ENCODE measurements at regions not wholly inside any gene's neighbourhood (a gene's known extent, or its start where the extent isn't known, plus 50 kb on each side); places are given as distances from the start of the nearest gene placed in this dataset.

DNA sequence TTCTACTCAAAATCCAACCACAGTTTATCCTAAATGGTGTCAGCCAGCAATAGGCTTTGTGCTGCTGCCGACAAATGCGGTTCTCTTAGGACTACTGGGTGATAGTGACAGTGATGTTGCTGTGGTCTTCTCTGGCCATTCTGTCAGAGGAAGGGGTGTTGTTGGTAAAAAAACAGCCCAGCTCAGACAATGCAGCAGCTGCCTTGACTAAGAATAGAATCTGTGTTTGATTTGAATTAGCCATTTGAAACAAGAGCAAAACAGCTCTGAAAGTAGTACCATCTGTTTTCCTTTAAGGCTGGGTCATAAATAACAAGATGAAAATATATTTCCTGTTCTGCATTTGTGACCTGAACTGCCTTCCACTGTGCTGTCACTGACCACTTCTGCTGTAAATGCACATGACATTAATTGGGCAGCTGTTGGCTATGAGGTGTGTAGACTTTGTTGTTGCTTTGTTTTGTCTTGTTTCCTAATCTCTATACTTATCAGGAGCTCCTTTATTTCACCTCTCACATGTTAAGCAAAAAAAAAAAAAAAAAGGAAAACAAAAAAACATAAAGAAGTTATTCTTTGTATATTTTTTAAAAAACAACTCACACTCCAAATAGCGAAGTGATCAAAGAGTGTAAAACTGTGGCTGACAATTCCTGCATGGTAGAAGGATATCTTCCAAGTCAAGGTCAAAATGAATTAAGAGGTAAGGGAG, 497.8 kb upstream of the ARID1B start:
- BruUV-seq (replicated peaks), result no TSS peak
- DNase-seq, result no peak
- no peaks in the 10 kb centered on the region for H3K9me1 ChIP-seq (ENCODE audit: insufficient read depth, low read length)

More for the DNA sequence above, 497.8 kb upstream of the ARID1B start:
- Histone ChIP-seq H4K5ac (ENCODE audit: low read depth, low read length) (no peak overlapping the region), H2AFZ (replicated peaks; ENCODE audit: low read length, poor library complexity) (no peak overlapping the region), H3K14ac (replicated peaks; ENCODE audit: low read depth, low read length) (no peak overlapping the region), H3K9ac (ENCODE audit: low read depth, low read length) (no peak overlapping the region), H2BK120ac (ENCODE audit: low read depth, low read length) (no peak overlapping the region), H3K18ac (ENCODE audit: low read depth, low read length) (no peak overlapping the region), H4K8ac (ENCODE audit: low read depth in 2 of 2, low read length in 2 of 2) (no peak overlapping the region), H4K20me1 (ENCODE audit: insufficient read depth, low read length) (no peaks in the 10 kb centered on the region), H2AK5ac (ENCODE audit: low read depth, low read length) (no peak overlapping the region), H3K9me3 (ENCODE audit: control insufficient read depth, insufficient read depth, low read length) (no peaks in the 10 kb centered on the region; the same call in 1 of the 2 replicates), H2BK15ac (ENCODE audit: low read depth, low read length) (no peak overlapping the region), H3K4ac (ENCODE audit: low read depth, low read length) (no peak overlapping the region), H4K91ac (ENCODE audit: insufficient read depth, low read depth, low read length) (no peak overlapping the region), H2BK20ac (ENCODE audit: low read depth, low read length) (no peak overlapping the region), H3K36me3 (ENCODE audit: control insufficient read depth, insufficient read depth, low read length) (no peaks in the 10 kb centered on the region), H2AK9ac (replicated peaks; ENCODE audit: low read depth, low read length, poor library complexity) (no peak overlapping the region), H3K23ac (ENCODE audit: low read depth, low read length) (no peak overlapping the region), H3K4me1 (ENCODE audit: control insufficient read depth, insufficient read depth, low read length) (no peaks in the 10 kb centered on the region), H3K56ac (ENCODE audit: extremely low read depth, insufficient read depth, low read length) (no peak overlapping the region), H3K27ac (ENCODE audit: insufficient read depth, low read length) (no peak overlapping the region), H3K4me3 (ENCODE audit: insufficient read depth, low read depth, low read length) (no peak overlapping the region), H3K4me2 (ENCODE audit: low read depth, low read length) (no peak overlapping the region), H3K27me3 (ENCODE audit: control insufficient read depth, insufficient read depth, low read length) (no peaks in the 10 kb centered on the region; the same call in 1 of the 2 replicates), H3K79me1 (ENCODE audit: low read depth in 1 of 2, low read length in 2 of 2) (no peaks in the 10 kb centered on the region), H2BK5ac (ENCODE audit: low read depth, low read length, poor library complexity, severe bottlenecking) (no peak overlapping the region)
- ChIA-PET CTCF (no interaction called here), POLR2A (ENCODE audit: unreplicated experiment) (no interaction called here)
- ATAC-seq (ENCODE audit: low read depth), result no peak
- dilution Hi-C loops (cut with HindIII; ENCODE audit: low sequenced_read_pairs, unreplicated experiment), result no loop called here
- WGBS, 2 experiments (ENCODE audit: extremely low coverage in 2 of 2, insufficient read length in 1 of 2), result no CpG with 5 or more reads among the region's 3 CpGs
- intact Hi-C loops (cut with micrococcal nuclease), result no loop called here
- in situ Hi-C loops (cut with MboI; ENCODE audit: low sequenced_read_pairs), result no loop called here
- TF ChIP-seq BHLHE40 (IDR thresholded peaks at IDR 0.05; ENCODE audit: low read depth, low read length) (no peak), MXI1 (IDR thresholded peaks at IDR 0.05; ENCODE audit: borderline replicate concordance, low read depth, low read length) (no peak), POLR2A (IDR thresholded peaks at IDR 0.05; ENCODE audit: low read depth, low read length) (no peak), CEBPB (IDR thresholded peaks at IDR 0.05; ENCODE audit: low read depth, low read length) (no peak), CHD1 (IDR thresholded peaks at IDR 0.05; ENCODE audit: low read depth, low read length) (no peak), FOS (IDR thresholded peaks at IDR 0.05; ENCODE audit: low read depth, low read length) (no peak), RCOR1 (IDR thresholded peaks at IDR 0.05; ENCODE audit: insufficient replicate concordance, low read length) (no peak), MAFK (IDR thresholded peaks at IDR 0.05; ENCODE audit: low read depth, low read length) (no peak), RAD21 (IDR thresholded peaks at IDR 0.05; ENCODE audit: low read length) (no peak), NFE2L2 (IDR thresholded peaks at IDR 0.05; ENCODE audit: low read depth, low read length) (no peak), MAZ (IDR thresholded peaks at IDR 0.05; ENCODE audit: borderline replicate concordance, low read depth, low read length) (no peak), SMC3 (IDR thresholded peaks at IDR 0.05; ENCODE audit: low read depth, low read length) (no peak), RFX5 (IDR thresholded peaks at IDR 0.05; ENCODE audit: low read depth, low read length) (no peak)
- TF ChIP-seq, protein P1, sequence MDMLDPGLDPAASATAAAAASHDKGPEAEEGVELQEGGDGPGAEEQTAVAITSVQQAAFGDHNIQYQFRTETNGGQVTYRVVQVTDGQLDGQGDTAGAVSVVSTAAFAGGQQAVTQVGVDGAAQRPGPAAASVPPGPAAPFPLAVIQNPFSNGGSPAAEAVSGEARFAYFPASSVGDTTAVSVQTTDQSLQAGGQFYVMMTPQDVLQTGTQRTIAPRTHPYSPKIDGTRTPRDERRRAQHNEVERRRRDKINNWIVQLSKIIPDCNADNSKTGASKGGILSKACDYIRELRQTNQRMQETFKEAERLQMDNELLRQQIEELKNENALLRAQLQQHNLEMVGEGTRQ (IDR thresholded peaks at IDR 0.05; ENCODE audit: low read depth, low read length), result no peak
- TF ChIP-seq, protein P2, sequence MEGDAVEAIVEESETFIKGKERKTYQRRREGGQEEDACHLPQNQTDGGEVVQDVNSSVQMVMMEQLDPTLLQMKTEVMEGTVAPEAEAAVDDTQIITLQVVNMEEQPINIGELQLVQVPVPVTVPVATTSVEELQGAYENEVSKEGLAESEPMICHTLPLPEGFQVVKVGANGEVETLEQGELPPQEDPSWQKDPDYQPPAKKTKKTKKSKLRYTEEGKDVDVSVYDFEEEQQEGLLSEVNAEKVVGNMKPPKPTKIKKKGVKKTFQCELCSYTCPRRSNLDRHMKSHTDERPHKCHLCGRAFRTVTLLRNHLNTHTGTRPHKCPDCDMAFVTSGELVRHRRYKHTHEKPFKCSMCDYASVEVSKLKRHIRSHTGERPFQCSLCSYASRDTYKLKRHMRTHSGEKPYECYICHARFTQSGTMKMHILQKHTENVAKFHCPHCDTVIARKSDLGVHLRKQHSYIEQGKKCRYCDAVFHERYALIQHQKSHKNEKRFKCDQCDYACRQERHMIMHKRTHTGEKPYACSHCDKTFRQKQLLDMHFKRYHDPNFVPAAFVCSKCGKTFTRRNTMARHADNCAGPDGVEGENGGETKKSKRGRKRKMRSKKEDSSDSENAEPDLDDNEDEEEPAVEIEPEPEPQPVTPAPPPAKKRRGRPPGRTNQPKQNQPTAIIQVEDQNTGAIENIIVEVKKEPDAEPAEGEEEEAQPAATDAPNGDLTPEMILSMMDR (conservative IDR thresholded peaks at IDR 0.05; ENCODE audit: low read depth, low read length), result no peak
- TF ChIP-seq, protein P3, sequence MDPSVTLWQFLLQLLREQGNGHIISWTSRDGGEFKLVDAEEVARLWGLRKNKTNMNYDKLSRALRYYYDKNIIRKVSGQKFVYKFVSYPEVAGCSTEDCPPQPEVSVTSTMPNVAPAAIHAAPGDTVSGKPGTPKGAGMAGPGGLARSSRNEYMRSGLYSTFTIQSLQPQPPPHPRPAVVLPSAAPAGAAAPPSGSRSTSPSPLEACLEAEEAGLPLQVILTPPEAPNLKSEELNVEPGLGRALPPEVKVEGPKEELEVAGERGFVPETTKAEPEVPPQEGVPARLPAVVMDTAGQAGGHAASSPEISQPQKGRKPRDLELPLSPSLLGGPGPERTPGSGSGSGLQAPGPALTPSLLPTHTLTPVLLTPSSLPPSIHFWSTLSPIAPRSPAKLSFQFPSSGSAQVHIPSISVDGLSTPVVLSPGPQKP (IDR thresholded peaks at IDR 0.05; ENCODE audit: borderline replicate concordance, low read depth, low read length), result no peak
